ENCODE measurements at regions not wholly inside any gene's neighbourhood (a gene's known extent, or its start where the extent isn't known, plus 50 kb on each side); places are given as distances from the start of the nearest gene placed in this dataset.

DNA sequence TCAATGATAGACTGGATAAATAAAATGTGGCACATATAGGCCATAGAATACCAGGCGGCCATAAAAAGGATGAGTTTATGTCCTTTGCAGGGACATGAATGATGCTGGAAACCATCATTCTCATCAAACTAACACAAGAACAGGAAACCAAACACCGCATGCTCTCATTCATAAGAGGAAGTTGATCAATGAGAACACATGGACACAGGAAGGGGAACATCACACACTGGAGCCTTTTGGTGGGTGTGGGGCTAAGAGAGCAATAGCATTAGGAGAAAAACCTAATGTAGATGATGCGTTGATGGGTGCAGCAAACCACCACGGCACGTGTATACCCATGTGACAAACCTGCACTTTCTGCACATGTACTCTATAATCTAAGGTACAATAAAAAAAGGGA is 883.4 kb upstream of the PRMT6 start:
- TF ChIP-seq, protein P1, sequence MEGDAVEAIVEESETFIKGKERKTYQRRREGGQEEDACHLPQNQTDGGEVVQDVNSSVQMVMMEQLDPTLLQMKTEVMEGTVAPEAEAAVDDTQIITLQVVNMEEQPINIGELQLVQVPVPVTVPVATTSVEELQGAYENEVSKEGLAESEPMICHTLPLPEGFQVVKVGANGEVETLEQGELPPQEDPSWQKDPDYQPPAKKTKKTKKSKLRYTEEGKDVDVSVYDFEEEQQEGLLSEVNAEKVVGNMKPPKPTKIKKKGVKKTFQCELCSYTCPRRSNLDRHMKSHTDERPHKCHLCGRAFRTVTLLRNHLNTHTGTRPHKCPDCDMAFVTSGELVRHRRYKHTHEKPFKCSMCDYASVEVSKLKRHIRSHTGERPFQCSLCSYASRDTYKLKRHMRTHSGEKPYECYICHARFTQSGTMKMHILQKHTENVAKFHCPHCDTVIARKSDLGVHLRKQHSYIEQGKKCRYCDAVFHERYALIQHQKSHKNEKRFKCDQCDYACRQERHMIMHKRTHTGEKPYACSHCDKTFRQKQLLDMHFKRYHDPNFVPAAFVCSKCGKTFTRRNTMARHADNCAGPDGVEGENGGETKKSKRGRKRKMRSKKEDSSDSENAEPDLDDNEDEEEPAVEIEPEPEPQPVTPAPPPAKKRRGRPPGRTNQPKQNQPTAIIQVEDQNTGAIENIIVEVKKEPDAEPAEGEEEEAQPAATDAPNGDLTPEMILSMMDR (IDR thresholded peaks at IDR 0.05) = no peak
- no peak for TF ChIP-seq POLR2A (IDR thresholded peaks at IDR 0.05)
